ENCODE measurements at regions not wholly inside any gene's neighbourhood (a gene's known extent, or its start where the extent isn't known, plus 50 kb on each side); places are given as distances from the start of the nearest gene placed in this dataset.

- H3K27ac ChIP-seq = no peak overlapping the region
- H3K9me3 ChIP-seq = no peaks in the 10 kb centered on the region
- H3K36me3 ChIP-seq = no peaks in the 10 kb centered on the region
- intact Hi-C loops (cut with DNase I) = no loop called here
- H3K27me3 ChIP-seq = no peaks in the 10 kb centered on the region
- DNase-seq (no peak), ATAC-seq (no peak)
- TF ChIP-seq POLR2A (IDR thresholded peaks at IDR 0.05) (no peak), CTCF (IDR thresholded peaks at IDR 0.05) (no peak)
- no peak overlapping the region for H3K4me3 ChIP-seq
- 60% methylated on average over 3 of the region's 3 CpGs for WGBS (ENCODE audit: insufficient coverage, low coverage, low lambda C conversion rate, missing lambda C conversion rate)
- H3K4me1 ChIP-seq = no peaks in the 10 kb centered on the region
Measured at GRCh38 chr5:106174903-106175302, 1495.8 kb downstream of the EFNA5 start.

- Histone ChIP-seq H3K4me1 (no peaks in the 10 kb centered on the region), H3K27me3 (no peaks in the 10 kb centered on the region), H3K9me3 (no peaks in the 10 kb centered on the region), H3K27ac (no peak overlapping the region), H3K36me3 (no peaks in the 10 kb centered on the region), H3K4me3 (no peak overlapping the region)
- 44% methylated on average over 7 of the region's 7 CpGs for WGBS (ENCODE audit: insufficient coverage, low coverage, low lambda C conversion rate, missing lambda C conversion rate)
- intact Hi-C loops (cut with DNase I) = no loop called here
- DNase-seq (no peak), ATAC-seq (no peak)
- TF ChIP-seq CTCF (IDR thresholded peaks at IDR 0.05) = no peak
Measured at GRCh38 chr5:106172681-106173532, 1497.8 kb downstream of the EFNA5 start.

- no peaks in the 10 kb centered on the region for H3K27me3 ChIP-seq
- TF ChIP-seq POLR2A (IDR thresholded peaks at IDR 0.05) (no peak), CTCF (IDR thresholded peaks at IDR 0.05) (no peak)
- intact Hi-C loops (cut with DNase I) = no loop called here
- no peak for DNase-seq
- H3K9me3 ChIP-seq = no peaks in the 10 kb centered on the region
- no peak overlapping the region for H3K4me3 ChIP-seq
- ATAC-seq = no peak
- 66% methylated on average over 2 of the region's 2 CpGs for WGBS (ENCODE audit: insufficient coverage, low coverage, low lambda C conversion rate, missing lambda C conversion rate)
- H3K36me3 ChIP-seq = no peaks in the 10 kb centered on the region
- H3K27ac ChIP-seq = no peak overlapping the region
- no peaks in the 10 kb centered on the region for H3K4me1 ChIP-seq
Measured at GRCh38 chr5:106171708-106172107, 1499.0 kb downstream of the EFNA5 start.

- no peak for ATAC-seq
- intact Hi-C loops (cut with DNase I) = no loop called here
- Histone ChIP-seq H3K27me3 (no peaks in the 10 kb centered on the region), H3K4me1 (no peaks in the 10 kb centered on the region), H3K27ac (no peak overlapping the region), H3K36me3 (no peaks in the 10 kb centered on the region), H3K9me3 (no peaks in the 10 kb centered on the region), H3K4me3 (no peak overlapping the region)
- TF ChIP-seq POLR2A (IDR thresholded peaks at IDR 0.05) = no peak
- no peak for TF ChIP-seq CTCF (IDR thresholded peaks at IDR 0.05)
- no peak for DNase-seq
Measured at GRCh38 chr5:106171132-106171531, 1499.6 kb downstream of the EFNA5 start.

Data from right lobe of liver (tissue), 6 donors.